HG03175 (cell line): ENCODE measurements at regions not wholly inside any gene's neighbourhood (a gene's known extent, or its start where the extent isn't known, plus 50 kb on each side); places are given as distances from the start of the nearest gene placed in this dataset.
"Not testable (repeated sequence)": the region's sequence is repeated elsewhere in the genome, so short reads cannot be mapped to it uniquely, and the experiment has no call there.

Source experiments
- ATAC-seq: cut with Tn5 transposase; IDR thresholded peaks from one replicate; pipeline ENCODE4 v1.9.1; 2021; ENCODE audit warnings: mild to moderate bottlenecking, moderate library complexity; ENCODE audit not compliant: unreplicated experiment

- ATAC-seq, result no peak
Measured at GRCh38 chr6:133786016-133786415, 102.9 kb upstream of the TCF21 start.

GRCh38 chr6:133787122-133787521 lies 101.8 kb upstream of the TCF21 start:
- ATAC-seq, result no peak

GRCh38 chr6:133787859-133788505 lies 100.9 kb upstream of the TCF21 start:
- no peak for ATAC-seq

- no peak for ATAC-seq
Measured at GRCh38 chr6:133788556-133788955, 100.4 kb upstream of the TCF21 start.

- ATAC-seq, result not testable (repeated sequence)
Measured at GRCh38 chr6:133789449-133789848, 99.5 kb upstream of the TCF21 start.

GRCh38 chr6:133790756-133791155 lies 98.2 kb upstream of the TCF21 start:
- ATAC-seq, result not testable (repeated sequence)

GRCh38 chr6:133795051-133795450 lies 93.9 kb upstream of the TCF21 start:
- ATAC-seq, result not testable (repeated sequence)

- no peak for ATAC-seq
Measured at GRCh38 chr6:133796235-133796634, 92.7 kb upstream of the TCF21 start.

- ATAC-seq, result no peak
Measured at GRCh38 chr6:133799043-133799442, 89.9 kb upstream of the TCF21 start.

GRCh38 chr6:133802861-133803260 lies 86.1 kb upstream of the TCF21 start:
- no peak for ATAC-seq

GRCh38 chr6:133804265-133804664 lies 84.6 kb upstream of the TCF21 start:
- ATAC-seq, result no peak

GRCh38 chr6:133805876-133806275 lies 83.0 kb upstream of the TCF21 start:
- ATAC-seq, result peak; percentile 71

GRCh38 chr6:133806382-133807140 lies 82.4 kb upstream of the TCF21 start:
- ATAC-seq, result no peak

GRCh38 chr6:133807501-133807900 lies 81.4 kb upstream of the TCF21 start:
- ATAC-seq, result no peak

GRCh38 chr6:133809406-133809805 lies 79.5 kb upstream of the TCF21 start:
- ATAC-seq, result no peak

- ATAC-seq, result no peak
Measured at GRCh38 chr6:133811557-133811956, 77.4 kb upstream of the TCF21 start.

GRCh38 chr6:133812446-133812845 lies 76.5 kb upstream of the TCF21 start:
- not testable (repeated sequence) for ATAC-seq

GRCh38 chr6:133814238-133814637 lies 74.7 kb upstream of the TCF21 start:
- no peak for ATAC-seq

GRCh38 chr6:133814797-133815196 lies 74.1 kb upstream of the TCF21 start:
- ATAC-seq, result no peak

- no peak for ATAC-seq
Measured at GRCh38 chr6:133815313-133815712, 73.6 kb upstream of the TCF21 start.

- no peak for ATAC-seq
Measured at GRCh38 chr6:133816171-133816570, 72.7 kb upstream of the TCF21 start.

- peak; percentile 68 for ATAC-seq
Measured at GRCh38 chr6:133817460-133818047, 71.4 kb upstream of the TCF21 start.
